D721Med (cell line): ENCODE measurements at regions not wholly inside any gene's neighbourhood (a gene's known extent, or its start where the extent isn't known, plus 50 kb on each side); places are given as distances from the start of the nearest gene placed in this dataset.

Experiments
- DNase-seq: peaks from one replicate; pipeline ENCODE4 v3.0.0; 2011; ENCODE audit warnings: low spot score; ENCODE audit not compliant: insufficient read length
- FAIRE-seq: peaks from 2 replicates; lab custom pipeline; 2011; peaks lifted over from hg19 to GRCh38; lab: Jason Lieb, UNC
- CTCF ChIP-seq: IDR thresholded peaks from 2 replicates; pipeline ENCODE4 v1.5.1; 2012; ENCODE audit warnings: mild to moderate bottlenecking, control low read depth; ENCODE audit not compliant: insufficient read depth; ENCODE audit errors: missing control alignments

DNA sequence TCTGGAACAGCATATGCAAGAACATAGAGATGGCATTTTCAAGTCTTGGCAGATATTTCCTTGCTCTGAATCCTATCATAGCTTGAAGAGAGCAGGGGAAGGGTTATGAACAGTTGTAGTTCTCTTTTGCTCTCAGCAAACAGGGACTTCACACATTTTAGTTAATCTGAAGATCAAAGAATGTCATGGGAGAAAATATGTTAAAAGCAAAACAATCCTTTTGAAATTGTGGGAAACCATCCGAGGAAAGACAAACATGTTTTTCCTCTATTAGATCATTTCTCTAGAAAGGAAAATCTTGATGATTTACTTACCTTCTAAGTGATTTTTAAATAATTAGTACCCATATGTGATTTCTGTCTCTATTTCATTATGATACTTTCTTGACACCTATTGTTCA lies 77.8 kb upstream of the DCBLD2 start:
- no peak for FAIRE-seq
- no peak for TF ChIP-seq CTCF
- DNase-seq, result no peak

DNA sequence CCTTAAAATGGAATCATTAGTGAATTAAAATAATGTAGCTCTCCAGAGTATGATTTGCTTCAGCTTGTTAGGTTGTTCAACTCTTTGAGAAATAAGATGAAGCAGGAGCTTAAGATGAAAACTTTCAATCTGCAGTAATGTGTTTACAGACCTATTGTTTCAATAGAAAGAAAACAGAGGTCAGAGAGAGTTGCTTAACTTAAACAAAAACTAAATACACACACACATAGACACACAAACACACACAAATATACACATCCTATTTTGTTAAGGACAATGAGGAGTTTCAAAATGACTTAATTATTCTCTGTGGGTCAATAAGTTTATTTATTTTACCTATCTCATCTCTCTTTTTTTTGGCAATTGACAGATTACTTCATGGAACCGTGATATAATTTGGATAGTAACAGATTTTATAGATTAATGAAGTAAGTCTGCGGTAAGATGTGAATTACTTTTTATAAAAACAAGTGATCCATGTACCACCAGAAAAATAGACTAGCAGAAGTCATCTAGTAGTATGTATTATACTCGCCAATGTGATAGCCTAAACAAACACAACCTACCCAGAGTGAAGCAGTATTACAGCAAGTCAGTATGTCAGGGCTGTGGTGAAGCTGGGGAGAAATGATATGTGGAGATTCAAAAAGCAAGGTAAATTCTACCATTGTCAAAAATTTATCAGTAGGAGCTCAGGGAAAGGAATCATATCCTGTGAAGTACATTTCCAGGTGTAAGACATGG lies 76.7 kb upstream of the DCBLD2 start:
- no peak for TF ChIP-seq CTCF
- no peak for FAIRE-seq
- DNase-seq, result no peak

GRCh38 chr3:98977520-98977919 lies 76.0 kb upstream of the DCBLD2 start:
- FAIRE-seq, result no peak
- DNase-seq, result no peak
- no peak for TF ChIP-seq CTCF

- FAIRE-seq (no peak), DNase-seq (no peak)
- no peak for TF ChIP-seq CTCF
Observed at GRCh38 chr3:98974442-98974841, 72.9 kb upstream of the DCBLD2 start.

- DNase-seq, result no peak
- TF ChIP-seq CTCF, result no peak
- FAIRE-seq, result no peak
Observed at GRCh38 chr3:98972720-98973119, 71.2 kb upstream of the DCBLD2 start.

DNA sequence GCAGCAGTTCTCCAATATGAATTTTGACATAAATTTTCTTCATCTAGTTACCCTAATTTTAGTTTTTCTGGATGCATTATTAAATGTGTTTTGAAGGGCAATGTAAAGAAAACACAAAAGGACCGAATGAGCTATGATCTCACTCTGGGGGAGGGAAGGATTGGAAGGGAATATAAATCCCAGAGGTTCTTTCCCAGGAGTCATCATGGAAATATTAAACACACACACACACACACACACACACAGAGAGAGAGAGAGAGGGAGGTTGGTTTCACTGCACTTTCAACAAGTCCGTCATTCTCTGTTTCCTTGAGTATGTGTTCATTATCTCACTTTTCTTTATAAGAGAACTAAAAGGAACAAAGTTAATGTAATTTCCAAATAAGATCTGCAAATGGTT lies 70.7 kb upstream of the DCBLD2 start:
- FAIRE-seq (no peak), DNase-seq (no peak)
- TF ChIP-seq CTCF, result no peak

- no peak for FAIRE-seq
- DNase-seq, result no peak
- TF ChIP-seq CTCF, result no peak
Observed at GRCh38 chr3:98971169-98971681, 69.7 kb upstream of the DCBLD2 start.
